Peyer's patch (tissue), 4 donors: ENCODE measurements at regions not wholly inside any gene's neighbourhood (a gene's known extent, or its start where the extent isn't known, plus 50 kb on each side); places are given as distances from the start of the nearest gene placed in this dataset.
"Not testable (repeated sequence)": the region's sequence is repeated elsewhere in the genome, so short reads cannot be mapped to it uniquely, and the experiment has no call there.

ENCODE experiments used
- DNase-seq, 3 donors: peaks; one replicate each; pipeline ENCODE4 v3.0.0-alpha.2; 2017 to 2019
- H3K27ac ChIP-seq, 4 donors: fragments of 200-600 bp; sonication (generic); one replicate each; pipeline ENCODE4 v1.5.1; 2016 to 2019
- H3K27me3 ChIP-seq, 2 donors: fragments of 200-600 bp; sonication (generic); one replicate each; pipeline ENCODE4 v1.5.1; 2019
- H3K36me3 ChIP-seq, 3 donors: fragments of 200-600 bp; sonication (generic); one replicate each; pipeline ENCODE4 v1.5.1; 2016 to 2019
- H3K4me1 ChIP-seq, 4 donors: fragments of 200-600 bp; sonication (generic); one replicate each; pipeline ENCODE4 v1.5.1; 2016 to 2019
- H3K4me3 ChIP-seq, 4 donors: fragments of 200-600 bp; sonication (generic); 1 replicate in 3 of 4; 2 replicates in 1 of 4; pipeline ENCODE4 v1.5.1; 2016 to 2019; ENCODE audit warnings: mild to moderate bottlenecking in 1 of 4
- H3K9me3 ChIP-seq, 4 donors: fragments of 200-600 bp; sonication (generic); one replicate each; pipeline ENCODE4 v1.5.1; 2016 to 2019; ENCODE audit warnings: mild to moderate bottlenecking in 1 of 4
- POLR2A ChIP-seq, 2 donors: fragments of 450-650 bp; IDR thresholded peaks; one replicate each; pipeline ENCODE4 v1.5.1; 2017; ENCODE audit warnings: antibody characterized with exemption in 2 of 2, mild to moderate bottlenecking in 2 of 2, moderate library complexity in 2 of 2
- TF ChIP-seq, protein P1 (sequence below), 6 experiments: fragments of 450-650 bp in 4 of 6; fragments of 200-600 bp in 2 of 6; sonication (generic) in 1 of 6; IDR thresholded peaks; one replicate each; pipeline ENCODE4 v1.5.1; 2017 to 2019; ENCODE audit warnings: antibody characterized with exemption in 6 of 6, mild to moderate bottlenecking in 3 of 6, moderate library complexity in 1 of 6

DNA sequence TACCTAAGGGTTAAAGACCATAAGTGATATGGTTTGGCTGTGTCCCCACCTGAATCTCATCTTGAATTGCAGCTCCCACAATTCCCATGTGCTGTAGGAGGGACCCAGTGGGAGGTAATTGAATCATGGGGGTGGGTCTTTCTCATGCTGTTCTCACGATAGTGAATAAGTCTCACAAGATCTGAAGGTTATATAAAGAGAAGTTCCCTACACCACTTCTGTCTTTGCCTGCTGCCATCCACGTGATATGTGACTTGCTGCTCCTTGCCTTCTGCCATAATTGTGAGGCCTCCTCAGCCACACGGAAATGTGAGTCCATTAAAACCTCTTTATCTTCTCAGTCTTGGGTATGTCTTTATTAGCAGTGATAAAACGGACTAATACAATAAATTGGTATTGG is 75.0 kb upstream of the CADPS start:
- no peaks in the 10 kb centered on the region for H3K36me3 ChIP-seq
- no peak for DNase-seq
- TF ChIP-seq, protein P1, sequence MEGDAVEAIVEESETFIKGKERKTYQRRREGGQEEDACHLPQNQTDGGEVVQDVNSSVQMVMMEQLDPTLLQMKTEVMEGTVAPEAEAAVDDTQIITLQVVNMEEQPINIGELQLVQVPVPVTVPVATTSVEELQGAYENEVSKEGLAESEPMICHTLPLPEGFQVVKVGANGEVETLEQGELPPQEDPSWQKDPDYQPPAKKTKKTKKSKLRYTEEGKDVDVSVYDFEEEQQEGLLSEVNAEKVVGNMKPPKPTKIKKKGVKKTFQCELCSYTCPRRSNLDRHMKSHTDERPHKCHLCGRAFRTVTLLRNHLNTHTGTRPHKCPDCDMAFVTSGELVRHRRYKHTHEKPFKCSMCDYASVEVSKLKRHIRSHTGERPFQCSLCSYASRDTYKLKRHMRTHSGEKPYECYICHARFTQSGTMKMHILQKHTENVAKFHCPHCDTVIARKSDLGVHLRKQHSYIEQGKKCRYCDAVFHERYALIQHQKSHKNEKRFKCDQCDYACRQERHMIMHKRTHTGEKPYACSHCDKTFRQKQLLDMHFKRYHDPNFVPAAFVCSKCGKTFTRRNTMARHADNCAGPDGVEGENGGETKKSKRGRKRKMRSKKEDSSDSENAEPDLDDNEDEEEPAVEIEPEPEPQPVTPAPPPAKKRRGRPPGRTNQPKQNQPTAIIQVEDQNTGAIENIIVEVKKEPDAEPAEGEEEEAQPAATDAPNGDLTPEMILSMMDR (IDR thresholded peaks at IDR 0.05), result no peak
- TF ChIP-seq POLR2A (IDR thresholded peaks at IDR 0.05), result no peak
- H3K27ac ChIP-seq, result no peak overlapping the region
- H3K27me3 ChIP-seq, result no peaks in the 10 kb centered on the region
- H3K9me3 ChIP-seq, result no peaks in the 10 kb centered on the region
- H3K4me1 ChIP-seq, result no peaks in the 10 kb centered on the region
- no peak overlapping the region for H3K4me3 ChIP-seq

GRCh38 chr3:62951037-62951613 is 75.9 kb upstream of the CADPS start:
- H3K4me3 ChIP-seq, result no peak overlapping the region
- no peaks in the 10 kb centered on the region for H3K4me1 ChIP-seq
- H3K9me3 ChIP-seq, result no peaks in the 10 kb centered on the region
- TF ChIP-seq, protein P1 (IDR thresholded peaks at IDR 0.05), result no peak
- no peak for TF ChIP-seq POLR2A (IDR thresholded peaks at IDR 0.05)
- H3K27me3 ChIP-seq, result no peaks in the 10 kb centered on the region
- no peaks in the 10 kb centered on the region for H3K36me3 ChIP-seq
- no peak overlapping the region for H3K27ac ChIP-seq
- DNase-seq, result no peak

- H3K27ac ChIP-seq, H3K4me3 ChIP-seq, H3K27me3 ChIP-seq, H3K36me3 ChIP-seq, H3K9me3 ChIP-seq, H3K4me1 ChIP-seq, DNase-seq: not testable (repeated sequence)
Measured at GRCh38 chr3:62951880-62952279, 76.7 kb upstream of the CADPS start.

GRCh38 chr3:62954580-62954979 is 79.4 kb upstream of the CADPS start:
- no peaks in the 10 kb centered on the region for H3K36me3 ChIP-seq
- no peak for DNase-seq
- no peak overlapping the region for H3K27ac ChIP-seq
- no peak overlapping the region for H3K4me3 ChIP-seq
- no peaks in the 10 kb centered on the region for H3K4me1 ChIP-seq
- TF ChIP-seq, protein P1 (IDR thresholded peaks at IDR 0.05), result no peak
- no peak for TF ChIP-seq POLR2A (IDR thresholded peaks at IDR 0.05)
- H3K27me3 ChIP-seq, result no peaks in the 10 kb centered on the region
- H3K9me3 ChIP-seq, result no peaks in the 10 kb centered on the region

- H3K9me3 ChIP-seq, result no peaks in the 10 kb centered on the region
- DNase-seq, result no peak
- TF ChIP-seq POLR2A (IDR thresholded peaks at IDR 0.05), result no peak
- TF ChIP-seq, protein P1 (IDR thresholded peaks at IDR 0.05), result no peak
- no peak overlapping the region for H3K27ac ChIP-seq
- no peak overlapping the region for H3K4me3 ChIP-seq
- H3K36me3 ChIP-seq, result no peaks in the 10 kb centered on the region
- H3K27me3 ChIP-seq, result no peaks in the 10 kb centered on the region
- H3K4me1 ChIP-seq, result no peaks in the 10 kb centered on the region
Measured at GRCh38 chr3:62955126-62955525, 79.9 kb upstream of the CADPS start.

GRCh38 chr3:62956411-62956810 is 81.2 kb upstream of the CADPS start:
- Histone ChIP-seq H3K4me1 (no peaks in the 10 kb centered on the region), H3K36me3 (no peaks in the 10 kb centered on the region), H3K27me3 (no peaks in the 10 kb centered on the region), H3K9me3 (no peaks in the 10 kb centered on the region), H3K27ac (no peak overlapping the region), H3K4me3 (no peak overlapping the region)
- TF ChIP-seq POLR2A (IDR thresholded peaks at IDR 0.05), result no peak
- TF ChIP-seq, protein P1 (IDR thresholded peaks at IDR 0.05), result no peak
- DNase-seq, result no peak
